GM23338 (cell line): ENCODE measurements at regions not wholly inside any gene's neighbourhood (a gene's known extent, or its start where the extent isn't known, plus 50 kb on each side); places are given as distances from the start of the nearest gene placed in this dataset.

Experiments used
- ATAC-seq: fragments of 200-7000 bp; cut with Tn5 transposase; 3 replicates; pipeline ENCODE4 v1.9.1; 2020
- DNase-seq: peaks from one replicate; pipeline ENCODE4 v3.0.0-alpha.2; 2015; ENCODE audit warnings: low spot score
- H2AFZ ChIP-seq: fragments of 200-600 bp; sonication (generic); 2 replicates; pipeline ENCODE4 v1.8.0; 2016; ENCODE audit warnings: antibody characterized with exemption, mild to moderate bottlenecking, moderate library complexity
- H3F3A ChIP-seq: fragments of 200-600 bp; sonication (generic); replicated peaks from 2 replicates; pipeline ENCODE4 v1.8.0; 2017; ENCODE audit warnings: antibody characterized with exemption, mixed run types, low read depth
- H3K27ac ChIP-seq: fragments of 200-600 bp; sonication (generic); 2 replicates; pipeline ENCODE4 v1.6.1; 2016; ENCODE audit warnings: low read depth
- H3K27me3 ChIP-seq: fragments of 200-600 bp; sonication (generic); 2 replicates; pipeline ENCODE4 v1.8.0; 2016; ENCODE audit warnings: mild to moderate bottlenecking, mixed run types, moderate library complexity; ENCODE audit not compliant: insufficient read depth
- H3K36me3 ChIP-seq: fragments of 200-600 bp; sonication (generic); 2 replicates; pipeline ENCODE4 v1.8.0; 2016; ENCODE audit warnings: mild to moderate bottlenecking; ENCODE audit not compliant: insufficient read depth
- H3K4me1 ChIP-seq: fragments of 200-600 bp; sonication (generic); 2 replicates; pipeline ENCODE4 v1.8.0; 2016; ENCODE audit warnings: mild to moderate bottlenecking, moderate library complexity; ENCODE audit not compliant: insufficient read depth
- H3K4me2 ChIP-seq: fragments of 200-600 bp; sonication (generic); 2 replicates; pipeline ENCODE4 v1.7.1; 2017; ENCODE audit warnings: mixed run types
- H3K4me3 ChIP-seq: fragments of 200-600 bp; sonication (generic); 2 replicates; pipeline ENCODE4 v1.6.1; 2016; ENCODE audit warnings: mixed run types
- H3K79me2 ChIP-seq: fragments of 200-600 bp; sonication (generic); replicated peaks from 2 replicates; pipeline ENCODE4 v1.8.0; 2017; ENCODE audit warnings: mild to moderate bottlenecking; ENCODE audit not compliant: insufficient read depth
- H3K9me2 ChIP-seq: fragments of 200-600 bp; sonication (generic); 2 replicates; pipeline ENCODE4 v1.8.0; 2017; ENCODE audit not compliant: insufficient read depth
- H4K20me1 ChIP-seq: fragments of 200-600 bp; sonication (generic); replicated peaks from 2 replicates; pipeline ENCODE4 v1.8.0; 2017; ENCODE audit warnings: mild to moderate bottlenecking; ENCODE audit not compliant: insufficient read depth
- H3K27ac Mint-ChIP-seq: 2 replicates; pipeline ENCODE4 v1.8.0; 2020; ENCODE audit warnings: inconsistent platforms, mild to moderate bottlenecking, moderate library complexity, mixed read lengths
- H3K27me3 Mint-ChIP-seq: 3 replicates; pipeline ENCODE4 v1.8.0; 2022; ENCODE audit warnings: low read depth, mild to moderate bottlenecking, moderate library complexity, mixed read lengths, inconsistent platforms; ENCODE audit not compliant: insufficient read depth, poor library complexity
- H3K36me3 Mint-ChIP-seq: 3 replicates; pipeline ENCODE4 v1.8.0; 2021; ENCODE audit warnings: low read depth, mild to moderate bottlenecking, inconsistent platforms, moderate library complexity, mixed read lengths
- H3K4me1 Mint-ChIP-seq: 3 replicates; pipeline ENCODE4 v1.8.0; 2020; ENCODE audit warnings: mild to moderate bottlenecking, inconsistent platforms, mixed read lengths
- H3K4me3 Mint-ChIP-seq: 3 replicates; pipeline ENCODE4 v1.8.0; 2021; ENCODE audit warnings: moderate library complexity, mild to moderate bottlenecking, inconsistent platforms, mixed read lengths
- H3K9me3 Mint-ChIP-seq: 3 replicates; pipeline ENCODE4 v1.8.0; 2020; ENCODE audit warnings: moderate library complexity, mild to moderate bottlenecking, inconsistent platforms, mixed read lengths
- CREB1 ChIP-seq: fragments of 250-450 bp; sonication (Bioruptor Pico); IDR thresholded peaks from 2 replicates; pipeline ENCODE4 v1.5.0; 2020; ENCODE audit warnings: low read depth, mild to moderate bottlenecking, moderate library complexity
- CTCF ChIP-seq, 2 experiments: fragments of 200-600 bp in 1 of 2; sonication (generic) in 1 of 2; conservative IDR thresholded peaks; 2 replicates each; pipeline versions ENCODE4 v1.5.1 to v1.6.1; 2016 to 2017; ENCODE audit warnings: antibody characterized with exemption in 2 of 2, low read depth in 2 of 2, mild to moderate bottlenecking in 2 of 2, moderate library complexity in 1 of 2
- EZH2phosphoT487 ChIP-seq: fragments of 200-600 bp; sonication (generic); IDR thresholded peaks from one replicate; pipeline ENCODE4 v1.8.1; 2018; ENCODE audit warnings: antibody characterized with exemption; ENCODE audit not compliant: unreplicated experiment
- JUNB ChIP-seq: IDR thresholded peaks from one replicate; pipeline ENCODE4 v1.6.1; 2016; ENCODE audit warnings: antibody characterized with exemption; ENCODE audit not compliant: unreplicated experiment
- NANOG ChIP-seq: IDR thresholded peaks from 2 replicates; pipeline ENCODE4 v1.6.1; 2016; ENCODE audit warnings: antibody characterized with exemption, borderline replicate concordance
- POLR2AphosphoS5 ChIP-seq: IDR thresholded peaks from 2 replicates; pipeline ENCODE4 v1.6.1; 2016; ENCODE audit warnings: antibody characterized with exemption, low read depth
- REST ChIP-seq: IDR thresholded peaks from one replicate; pipeline ENCODE4 v1.6.1; 2018; ENCODE audit warnings: antibody characterized with exemption; ENCODE audit not compliant: unreplicated experiment
- ZNF331 ChIP-seq: fragments of 250-450 bp; sonication (Bioruptor Pico); IDR thresholded peaks from 2 replicates; pipeline ENCODE4 v1.5.0; 2020; ENCODE audit warnings: low read depth, mild to moderate bottlenecking, moderate library complexity
- ZNF462 ChIP-seq: fragments of 250-450 bp; sonication (Bioruptor Pico); IDR thresholded peaks from 2 replicates; pipeline ENCODE4 v1.5.0; 2020; ENCODE audit warnings: mild to moderate bottlenecking, moderate library complexity

GRCh38 chr18:1017227-1018058, 112.8 kb downstream of the ADCYAP1 start:
- Histone ChIP-seq H3K36me3 (no peaks in the 10 kb centered on the region), H3K27ac (no peak overlapping the region), H3K4me3 (no peak overlapping the region), H2AFZ (no peak overlapping the region), H3K27me3 (peaks cover 24% of the 10 kb centered on the region; the same call in 1 of the 2 replicates), H3K9me2 (no peaks in the 10 kb centered on the region), H3K4me1 (peaks cover 53% of the 10 kb centered on the region), H3K4me2 (peak overlapping the region; percentile 65), H4K20me1 (no peaks in the 10 kb centered on the region), H3F3A (no peaks in the 10 kb centered on the region), H3K79me2 (no peaks in the 10 kb centered on the region)
- H3K9me3 Mint-ChIP-seq = no peaks in the 10 kb centered on the region
- peaks cover 42% of the 10 kb centered on the region for H3K4me1 Mint-ChIP-seq
- TF ChIP-seq POLR2AphosphoS5 = peak; percentile 45
- TF ChIP-seq CTCF (conservative IDR thresholded peaks at IDR 0.05; ENCODE audit: low read depth in 2 of 2) = no peak
- H3K27ac Mint-ChIP-seq = no peak overlapping the region
- H3K4me3 Mint-ChIP-seq = no peak overlapping the region
- ATAC-seq (peak; percentile 57), DNase-seq (peak; percentile 45)
- H3K27me3 Mint-ChIP-seq = no peaks in the 10 kb centered on the region
- no peaks in the 10 kb centered on the region; the same call in 2 of the 3 replicates for H3K36me3 Mint-ChIP-seq

GRCh38 chr18:1018181-1018681, 113.6 kb downstream of the ADCYAP1 start:
- Mint-ChIP-seq H3K4me1 (peaks cover 42% of the 10 kb centered on the region), H3K27ac (no peak overlapping the region), H3K27me3 (no peaks in the 10 kb centered on the region), H3K4me3 (no peak overlapping the region), H3K36me3 (no peaks in the 10 kb centered on the region; the same call in 2 of the 3 replicates), H3K9me3 (no peaks in the 10 kb centered on the region)
- peaks cover 24% of the 10 kb centered on the region; the same call in 1 of the 2 replicates for H3K27me3 ChIP-seq
- H3K27ac ChIP-seq = no peak overlapping the region
- DNase-seq = no peak
- no peaks in the 10 kb centered on the region for H3K9me2 ChIP-seq
- H3K4me2 ChIP-seq = peak overlapping the region; percentile 8; the same call in 1 of the 2 replicates
- H3K36me3 ChIP-seq = no peaks in the 10 kb centered on the region
- no peaks in the 10 kb centered on the region for H4K20me1 ChIP-seq
- no peak overlapping the region for H3K4me3 ChIP-seq
- H2AFZ ChIP-seq = no peak overlapping the region
- no peaks in the 10 kb centered on the region for H3F3A ChIP-seq
- H3K4me1 ChIP-seq = peaks cover 53% of the 10 kb centered on the region
- ATAC-seq = peak; percentile 32
- H3K79me2 ChIP-seq = no peaks in the 10 kb centered on the region
- TF ChIP-seq ZNF462 (CRISPR knock-in tag) (no peak), CREB1 (CRISPR knock-in tag) (no peak), EZH2phosphoT487 (no peak), REST (no peak), NANOG (no peak), ZNF331 (CRISPR knock-in tag) (no peak), POLR2AphosphoS5 (no peak), JUNB (no peak)
